VCaP (cell line): ENCODE measurements at regions not wholly inside any gene's neighbourhood (a gene's known extent, or its start where the extent isn't known, plus 50 kb on each side); places are given as distances from the start of the nearest gene placed in this dataset.

ENCODE experiments used
- H3K27ac ChIP-seq: fragments of 450-650 bp; 2 replicates; pipeline ENCODE4 v1.5.1; 2017
- TF ChIP-seq, protein P1 (sequence below): fragments of 450-650 bp; conservative IDR thresholded peaks from 2 replicates; pipeline ENCODE4 v1.5.1; 2017; ENCODE audit warnings: mild to moderate bottlenecking, moderate library complexity

DNA sequence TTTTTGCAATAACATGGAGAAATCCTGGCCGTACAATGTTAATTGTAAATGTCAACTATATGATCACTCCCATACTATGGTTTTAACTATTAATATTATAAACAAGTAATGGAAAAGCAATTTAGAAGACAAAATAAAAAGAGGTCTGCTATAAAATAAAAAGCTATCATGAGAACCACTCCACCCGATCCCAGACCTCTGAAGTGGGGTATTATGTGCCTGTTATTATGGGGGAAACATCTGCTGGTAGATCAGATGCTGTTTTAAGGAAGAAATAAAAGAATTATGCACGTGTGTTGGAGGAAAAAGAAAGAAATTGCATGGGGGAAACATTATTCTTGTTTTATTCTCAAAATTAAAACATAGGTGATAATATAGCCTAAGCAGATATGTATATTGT lies 615.7 kb upstream of the ARID1B start:
- H3K27ac ChIP-seq = no peak overlapping the region
- TF ChIP-seq, protein P1, sequence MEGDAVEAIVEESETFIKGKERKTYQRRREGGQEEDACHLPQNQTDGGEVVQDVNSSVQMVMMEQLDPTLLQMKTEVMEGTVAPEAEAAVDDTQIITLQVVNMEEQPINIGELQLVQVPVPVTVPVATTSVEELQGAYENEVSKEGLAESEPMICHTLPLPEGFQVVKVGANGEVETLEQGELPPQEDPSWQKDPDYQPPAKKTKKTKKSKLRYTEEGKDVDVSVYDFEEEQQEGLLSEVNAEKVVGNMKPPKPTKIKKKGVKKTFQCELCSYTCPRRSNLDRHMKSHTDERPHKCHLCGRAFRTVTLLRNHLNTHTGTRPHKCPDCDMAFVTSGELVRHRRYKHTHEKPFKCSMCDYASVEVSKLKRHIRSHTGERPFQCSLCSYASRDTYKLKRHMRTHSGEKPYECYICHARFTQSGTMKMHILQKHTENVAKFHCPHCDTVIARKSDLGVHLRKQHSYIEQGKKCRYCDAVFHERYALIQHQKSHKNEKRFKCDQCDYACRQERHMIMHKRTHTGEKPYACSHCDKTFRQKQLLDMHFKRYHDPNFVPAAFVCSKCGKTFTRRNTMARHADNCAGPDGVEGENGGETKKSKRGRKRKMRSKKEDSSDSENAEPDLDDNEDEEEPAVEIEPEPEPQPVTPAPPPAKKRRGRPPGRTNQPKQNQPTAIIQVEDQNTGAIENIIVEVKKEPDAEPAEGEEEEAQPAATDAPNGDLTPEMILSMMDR = no peak

DNA sequence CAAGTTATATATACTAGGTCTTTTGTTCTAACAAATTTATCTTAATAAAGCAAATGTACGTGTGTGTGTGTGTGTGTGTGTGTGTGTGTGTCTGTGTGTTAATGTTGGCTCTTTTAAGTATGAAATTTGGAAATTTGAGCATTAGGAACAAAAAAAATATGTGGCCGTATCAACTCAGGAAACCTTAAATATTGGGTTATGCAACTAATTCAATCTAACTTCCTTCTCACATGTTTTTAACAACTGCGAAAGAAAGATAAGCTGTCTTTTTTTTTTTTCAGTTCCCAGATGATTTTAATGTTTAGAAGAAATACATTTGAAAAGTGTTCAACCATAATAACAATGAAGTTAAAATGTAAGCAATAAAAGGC lies 616.4 kb upstream of the ARID1B start:
- TF ChIP-seq, protein P1 = no peak
- no peak overlapping the region for H3K27ac ChIP-seq

DNA sequence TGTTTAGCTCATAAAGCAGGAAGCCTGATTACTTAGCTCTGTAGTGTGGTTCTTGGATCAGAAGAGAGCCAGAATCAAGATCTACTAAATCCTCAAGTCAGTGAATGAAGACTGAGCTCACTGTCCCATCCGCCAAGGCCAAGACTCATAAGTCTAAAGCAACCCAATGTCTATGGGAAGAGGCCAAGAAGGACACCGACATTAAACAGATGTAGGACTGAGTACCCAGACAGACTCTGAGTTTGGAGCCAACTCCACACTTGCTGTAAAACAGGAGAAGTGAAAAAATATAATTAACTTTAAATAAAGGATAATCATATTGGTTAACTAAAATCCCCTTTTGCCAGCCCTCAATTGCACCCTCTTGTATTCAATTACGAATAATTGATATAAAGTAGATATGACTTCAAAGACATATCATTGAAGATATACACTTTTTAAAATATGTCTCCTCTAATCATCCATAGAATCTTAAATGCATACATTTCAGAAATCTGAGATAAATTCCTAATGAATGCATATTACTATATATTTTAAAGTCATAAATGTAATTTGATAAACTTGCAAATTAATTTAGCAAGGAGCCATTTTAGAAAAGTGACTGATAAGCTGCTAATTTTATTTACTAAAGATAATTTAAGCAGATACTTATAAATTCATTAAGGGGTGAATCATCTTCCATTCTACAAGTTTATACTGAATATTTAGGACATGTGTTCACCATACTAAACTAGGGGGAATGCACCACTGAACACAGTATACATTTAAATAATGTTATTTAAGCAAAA lies 617.0 kb upstream of the ARID1B start:
- TF ChIP-seq, protein P1 = no peak
- H3K27ac ChIP-seq = no peak overlapping the region

DNA sequence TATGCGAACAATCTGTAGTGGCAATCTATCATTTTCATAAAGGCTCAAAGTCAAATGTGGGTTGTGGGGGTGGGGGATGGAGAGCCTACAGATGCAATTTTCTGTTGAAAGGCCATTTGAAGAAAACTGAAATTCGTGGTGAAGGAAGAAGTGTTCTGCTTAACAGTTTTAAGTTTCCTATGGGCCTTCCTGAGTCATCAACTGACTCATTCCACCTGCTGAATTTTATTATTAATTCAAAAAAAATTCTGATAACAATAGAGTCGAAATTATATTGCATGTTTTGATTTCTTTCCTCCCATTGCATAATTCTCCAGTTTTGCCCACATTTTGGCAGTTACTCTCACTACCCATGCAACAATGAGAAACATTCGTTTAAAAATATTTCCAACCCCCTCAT lies 622.3 kb upstream of the ARID1B start:
- TF ChIP-seq, protein P1 = no peak
- H3K27ac ChIP-seq = no peak overlapping the region

DNA sequence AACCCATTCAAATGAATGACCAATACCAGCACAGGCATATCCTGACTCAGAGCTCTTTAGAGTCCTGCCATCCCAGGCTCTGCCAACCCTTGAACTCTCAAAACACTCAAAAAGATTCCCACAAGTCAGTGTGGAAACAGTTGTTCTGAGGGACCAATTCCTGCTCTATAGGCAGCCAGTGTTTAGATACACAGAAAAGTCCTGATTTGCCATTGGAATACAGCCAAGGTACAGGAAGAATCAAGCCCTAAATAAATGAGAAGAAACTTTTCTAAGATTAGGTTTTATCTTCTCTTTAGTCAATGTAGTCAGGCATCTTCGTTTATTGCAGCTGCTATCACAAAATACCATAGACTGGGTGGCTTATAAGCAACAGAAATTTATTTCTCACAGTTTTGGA lies 626.8 kb upstream of the ARID1B start:
- TF ChIP-seq, protein P1 = no peak
- H3K27ac ChIP-seq = no peak overlapping the region

DNA sequence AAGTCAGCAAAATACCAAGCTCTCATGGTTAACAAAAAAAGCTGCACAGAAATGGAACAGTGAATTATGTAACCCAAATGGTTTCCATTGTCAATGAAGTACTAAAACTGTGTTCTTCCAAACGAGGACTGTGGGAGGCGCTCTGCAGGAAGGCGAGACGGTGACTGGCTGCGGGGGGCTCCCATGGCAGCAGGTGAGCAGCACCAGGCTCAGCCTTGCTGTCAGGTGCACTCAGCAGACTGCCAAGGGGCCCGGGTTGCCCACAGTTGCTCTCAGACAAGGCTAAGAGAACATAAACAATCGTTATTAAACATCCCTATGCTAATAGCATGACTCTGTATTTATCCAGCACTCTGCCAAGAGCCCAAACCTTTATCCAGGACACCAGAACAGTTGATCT lies 630.3 kb upstream of the ARID1B start:
- no peak overlapping the region for H3K27ac ChIP-seq
- TF ChIP-seq, protein P1 = no peak

DNA sequence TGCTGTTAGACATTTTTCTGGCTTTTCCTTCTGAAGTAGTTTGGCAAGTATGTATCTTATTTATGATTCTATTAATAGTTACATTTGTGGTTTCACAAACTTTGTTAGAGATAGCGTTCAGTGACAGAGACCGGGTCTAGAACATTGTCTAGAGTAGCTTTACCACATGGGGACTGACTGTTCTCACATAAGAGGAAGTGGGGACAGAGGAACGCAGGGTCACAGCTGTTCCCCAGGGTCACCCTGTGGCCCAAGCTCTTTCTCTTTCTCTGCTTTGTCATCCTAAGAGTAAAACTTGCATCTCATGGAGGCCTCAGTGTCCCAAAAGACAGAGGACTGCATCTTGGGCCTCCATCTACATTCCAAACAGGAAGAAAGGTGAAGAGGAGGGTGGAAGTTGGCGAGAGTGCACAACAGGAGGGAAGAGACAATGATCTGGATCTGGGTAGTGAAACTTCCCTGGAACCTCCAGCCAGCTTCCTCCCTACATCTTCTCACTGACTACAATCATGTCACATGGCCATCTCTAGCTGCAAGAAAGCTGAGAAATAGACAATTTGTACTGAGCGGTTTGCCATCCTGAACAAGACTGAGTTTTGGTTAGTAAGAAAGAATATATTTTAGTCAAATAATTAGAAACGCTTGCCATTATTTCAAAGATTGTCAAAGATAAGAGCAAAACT lies 645.8 kb upstream of the ARID1B start:
- TF ChIP-seq, protein P1 = no peak
- H3K27ac ChIP-seq = no peak overlapping the region
